WI38 (cell line): ENCODE measurements at regions not wholly inside any gene's neighbourhood (a gene's known extent, or its start where the extent isn't known, plus 50 kb on each side); places are given as distances from the start of the nearest gene placed in this dataset.

Experiments
- H3K4me3 ChIP-seq: 2 replicates; pipeline ENCODE4 v1.5.1; 2011; ENCODE audit warnings: low read depth, mild to moderate bottlenecking, control low read depth, low read length
- CTCF ChIP-seq: IDR thresholded peaks from 2 replicates; pipeline ENCODE4 v1.5.1; 2012; ENCODE audit warnings: low read depth, mild to moderate bottlenecking, control low read depth, low read length

GRCh38 chr7:136496551-136496950 lies 371.9 kb upstream of the CHRM2 start:
- TF ChIP-seq CTCF, result no peak
- H3K4me3 ChIP-seq, result no peak overlapping the region

DNA sequence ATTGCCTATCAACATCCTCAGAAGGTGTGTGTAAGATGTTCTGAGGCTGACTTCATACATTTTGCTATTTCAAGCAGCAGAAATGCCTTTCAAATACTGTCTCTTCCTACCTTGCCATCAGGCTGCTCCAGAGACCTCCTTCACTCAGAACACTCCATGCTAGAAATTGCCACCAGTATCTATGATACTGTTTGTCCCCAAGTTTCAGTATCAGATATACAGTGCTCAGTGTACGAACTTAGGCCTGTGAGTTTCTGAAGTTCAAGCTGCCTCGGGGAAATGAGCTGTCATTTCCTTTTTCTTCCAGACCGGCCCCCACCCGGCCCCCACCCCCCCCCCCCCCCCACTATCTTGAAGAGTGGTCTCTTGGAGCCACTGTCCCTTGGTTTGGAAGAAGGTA lies 373.4 kb upstream of the CHRM2 start:
- TF ChIP-seq CTCF, result no peak
- H3K4me3 ChIP-seq, result no peak overlapping the region

- no peak for TF ChIP-seq CTCF
- H3K4me3 ChIP-seq, result no peak overlapping the region
These were observed 376.1 kb upstream of the CHRM2 start for GRCh38 chr7:136492366-136492765.

DNA sequence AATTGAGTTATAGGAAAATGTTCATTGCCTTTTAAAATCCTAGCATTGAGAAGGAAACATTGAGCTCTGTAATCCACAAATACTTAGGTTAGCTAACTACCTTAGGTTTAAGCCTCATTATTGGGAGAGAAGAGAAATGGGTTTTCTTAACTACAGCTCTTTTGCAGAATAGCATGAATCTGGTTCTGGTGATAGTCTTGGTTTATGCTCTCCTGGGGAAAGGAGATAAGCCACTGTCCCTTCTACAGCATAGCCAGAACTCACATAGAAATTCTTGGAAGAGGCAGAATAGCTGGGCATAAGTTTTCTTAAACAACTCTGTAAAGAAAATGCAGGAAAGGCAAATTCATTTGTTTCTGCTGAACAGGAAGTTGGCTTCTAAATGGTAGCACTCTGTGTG lies 378.6 kb upstream of the CHRM2 start:
- TF ChIP-seq CTCF, result no peak
- no peak overlapping the region for H3K4me3 ChIP-seq

DNA sequence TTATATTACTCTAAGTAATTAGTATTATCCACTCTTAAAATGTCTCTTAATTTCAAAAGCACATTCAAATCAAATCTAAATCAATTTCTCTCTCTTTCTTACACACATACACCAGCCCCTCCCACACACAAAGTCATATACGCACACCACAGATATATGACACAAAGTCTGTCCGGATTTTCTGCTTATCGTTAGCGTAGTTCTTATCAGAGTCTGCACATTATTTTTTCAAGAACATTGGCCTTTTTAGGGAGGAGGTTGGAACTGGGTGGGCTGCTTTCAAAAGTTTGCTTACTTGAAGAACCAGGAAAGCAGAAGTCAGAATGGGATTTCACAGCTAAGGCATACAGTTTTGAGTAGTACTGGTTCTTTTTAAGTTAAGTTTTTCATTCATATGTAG lies 387.6 kb upstream of the CHRM2 start:
- H3K4me3 ChIP-seq, result no peak overlapping the region
- no peak for TF ChIP-seq CTCF

GRCh38 chr7:136479922-136480321 lies 388.5 kb upstream of the CHRM2 start:
- TF ChIP-seq CTCF, result no peak
- H3K4me3 ChIP-seq, result no peak overlapping the region

GRCh38 chr7:136470179-136470578 lies 398.3 kb upstream of the CHRM2 start:
- H3K4me3 ChIP-seq, result no peak overlapping the region
- no peak for TF ChIP-seq CTCF
